SK-N-SH treated with all-trans-retinoic acid at 6 μM for 48 hours (cell line): ENCODE measurements at regions not wholly inside any gene's neighbourhood (a gene's known extent, or its start where the extent isn't known, plus 50 kb on each side); places are given as distances from the start of the nearest gene placed in this dataset.

ENCODE experiments used
- ATAC-seq: fragments of 200-7000 bp; cut with Tn5 transposase; 3 replicates; pipeline ENCODE4 v1.9.1; 2020; ENCODE audit warnings: mild to moderate bottlenecking, moderate library complexity
- ARNTL ChIP-seq: fragments of 450-650 bp; formaldehyde crosslinking; IDR thresholded peaks from 2 replicates; pipeline ENCODE4 v1.5.0; 2020; ENCODE audit warnings: low read depth, mild to moderate bottlenecking, moderate library complexity, borderline replicate concordance
- BACH2 ChIP-seq: fragments of 250-450 bp; sonication (Bioruptor Pico); IDR thresholded peaks from 2 replicates; pipeline ENCODE4 v1.9.0; 2021; ENCODE audit warnings: mild to moderate bottlenecking, borderline replicate concordance
- ESRRG ChIP-seq: fragments of 250-450 bp; sonication (Bioruptor Pico); IDR thresholded peaks from 2 replicates; pipeline ENCODE4 v1.6.1; 2021; ENCODE audit warnings: mild to moderate bottlenecking
- GLIS3 ChIP-seq: fragments of 250-450 bp; sonication (Bioruptor Pico); IDR thresholded peaks from 2 replicates; pipeline ENCODE4 v1.5.0; 2020; ENCODE audit warnings: mild to moderate bottlenecking, moderate library complexity
- OSR1 ChIP-seq: fragments of 250-450 bp; sonication (Bioruptor Pico); IDR thresholded peaks from 2 replicates; pipeline ENCODE4 v1.8.0; 2022; ENCODE audit warnings: moderate library complexity, mild to moderate bottlenecking, inconsistent platforms
- PPARA ChIP-seq: fragments of 250-450 bp; sonication (Bioruptor Pico); IDR thresholded peaks from 2 replicates; pipeline ENCODE4 v1.5.0; 2020; ENCODE audit warnings: mild to moderate bottlenecking, borderline replicate concordance
- RARB ChIP-seq: fragments of 250-450 bp; sonication (Bioruptor Pico); IDR thresholded peaks from 2 replicates; pipeline ENCODE4 v1.8.0; 2021; ENCODE audit warnings: mild to moderate bottlenecking, moderate library complexity
- TCF4 ChIP-seq: fragments of 250-450 bp; sonication (Bioruptor Pico); IDR thresholded peaks from 2 replicates; pipeline ENCODE4 v1.8.0; 2021; ENCODE audit warnings: mild to moderate bottlenecking, moderate library complexity, borderline replicate concordance
- TOX ChIP-seq: fragments of 250-450 bp; sonication (Bioruptor Pico); IDR thresholded peaks from 2 replicates; pipeline ENCODE4 v1.8.0; 2021; ENCODE audit warnings: mild to moderate bottlenecking, moderate library complexity, borderline replicate concordance
- ZC3H10 ChIP-seq: fragments of 250-450 bp; sonication (Bioruptor Pico); IDR thresholded peaks from 2 replicates; pipeline ENCODE4 v1.5.1; 2021; ENCODE audit warnings: mild to moderate bottlenecking, moderate library complexity
- ZFP3 ChIP-seq: fragments of 250-450 bp; sonication (Bioruptor Pico); IDR thresholded peaks from 2 replicates; pipeline ENCODE4 v1.5.0; 2020; ENCODE audit warnings: mild to moderate bottlenecking, moderate library complexity
- ZFP30 ChIP-seq: fragments of 450-650 bp; formaldehyde crosslinking; IDR thresholded peaks from 2 replicates; pipeline ENCODE4 v1.5.0; 2022; ENCODE audit warnings: mild to moderate bottlenecking, moderate library complexity
- ZNF70 ChIP-seq: fragments of 450-650 bp; formaldehyde crosslinking; IDR thresholded peaks from 2 replicates; pipeline ENCODE4 v1.5.0; 2020; ENCODE audit warnings: mild to moderate bottlenecking, moderate library complexity
- ZNF8 ChIP-seq: fragments of 450-650 bp; formaldehyde crosslinking; IDR thresholded peaks from 2 replicates; pipeline ENCODE4 v1.5.0; 2020; ENCODE audit warnings: mild to moderate bottlenecking, moderate library complexity
- TF ChIP-seq, protein P1 (sequence below): fragments of 250-450 bp; sonication (Bioruptor Pico); IDR thresholded peaks from 2 replicates; pipeline ENCODE4 v1.8.0; 2021; ENCODE audit warnings: low read depth, mild to moderate bottlenecking, moderate library complexity, borderline replicate concordance
- TF ChIP-seq, protein P2 (sequence below): fragments of 250-450 bp; sonication (Bioruptor Pico); IDR thresholded peaks from 2 replicates; pipeline ENCODE4 v1.5.1; 2021; ENCODE audit warnings: mild to moderate bottlenecking, moderate library complexity
- TF ChIP-seq, protein P3 (sequence below): fragments of 250-450 bp; sonication (Bioruptor Pico); IDR thresholded peaks from 2 replicates; pipeline ENCODE4 v1.8.0; 2020; ENCODE audit warnings: mild to moderate bottlenecking, moderate library complexity, borderline replicate concordance
- TF ChIP-seq, protein P4 (sequence below): fragments of 250-450 bp; sonication (Bioruptor Pico); IDR thresholded peaks from 2 replicates; pipeline ENCODE4 v1.5.1; 2020; ENCODE audit warnings: low read depth, mild to moderate bottlenecking, moderate library complexity

DNA sequence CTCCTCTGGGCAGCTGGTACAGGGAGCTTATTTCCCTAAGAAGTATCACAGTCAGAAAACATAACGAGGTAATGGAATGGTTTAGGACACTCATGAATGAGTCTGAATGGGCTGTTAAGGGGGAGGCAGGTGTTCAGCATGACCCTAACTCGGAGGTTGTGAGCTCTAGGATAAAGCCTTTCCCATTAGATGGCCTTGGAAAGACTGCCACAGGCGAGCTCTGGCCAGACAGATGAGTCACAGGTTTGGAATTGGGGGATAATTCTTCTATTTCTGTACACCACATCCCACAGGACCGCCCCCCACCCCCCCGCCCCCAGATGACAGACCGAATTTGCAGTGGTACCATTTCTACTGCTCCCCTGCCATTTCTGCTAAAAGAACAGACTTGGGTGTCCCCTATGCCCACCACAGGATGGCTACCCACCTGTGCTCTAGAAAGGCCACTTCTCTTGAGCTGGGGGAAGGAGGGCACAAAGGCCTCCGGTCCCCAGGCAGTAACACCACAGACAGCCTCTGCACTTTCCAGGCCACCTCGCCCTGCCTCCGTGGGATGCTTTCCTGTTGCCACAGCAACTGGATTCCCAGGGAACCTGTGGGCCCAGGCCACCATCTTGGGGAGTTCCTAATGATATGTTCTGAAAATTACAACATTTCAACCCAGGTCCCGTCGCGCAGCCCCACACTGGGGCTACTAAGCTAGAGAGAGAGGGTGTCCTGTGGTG lies 76.7 kb downstream of the TRIM29 start:
- ATAC-seq, result no peak
- TF ChIP-seq ZFP30 (CRISPR knock-in tag) (no peak), ARNTL (CRISPR knock-in tag) (no peak), TCF4 (no peak), PPARA (no peak), ZC3H10 (no peak), ZFP3 (CRISPR knock-in tag) (no peak), TOX (CRISPR knock-in tag) (no peak), ZNF8 (CRISPR knock-in tag) (no peak)
- TF ChIP-seq, protein P1, sequence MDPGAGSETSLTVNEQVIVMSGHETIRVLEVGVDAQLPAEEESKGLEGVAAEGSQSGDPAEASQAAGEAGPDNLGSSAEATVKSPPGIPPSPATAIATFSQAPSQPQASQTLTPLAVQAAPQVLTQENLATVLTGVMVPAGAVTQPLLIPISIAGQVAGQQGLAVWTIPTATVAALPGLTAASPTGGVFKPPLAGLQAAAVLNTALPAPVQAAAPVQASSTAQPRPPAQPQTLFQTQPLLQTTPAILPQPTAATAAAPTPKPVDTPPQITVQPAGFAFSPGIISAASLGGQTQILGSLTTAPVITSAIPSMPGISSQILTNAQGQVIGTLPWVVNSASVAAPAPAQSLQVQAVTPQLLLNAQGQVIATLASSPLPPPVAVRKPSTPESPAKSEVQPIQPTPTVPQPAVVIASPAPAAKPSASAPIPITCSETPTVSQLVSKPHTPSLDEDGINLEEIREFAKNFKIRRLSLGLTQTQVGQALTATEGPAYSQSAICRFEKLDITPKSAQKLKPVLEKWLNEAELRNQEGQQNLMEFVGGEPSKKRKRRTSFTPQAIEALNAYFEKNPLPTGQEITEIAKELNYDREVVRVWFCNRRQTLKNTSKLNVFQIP (CRISPR knock-in tag), result no peak

DNA sequence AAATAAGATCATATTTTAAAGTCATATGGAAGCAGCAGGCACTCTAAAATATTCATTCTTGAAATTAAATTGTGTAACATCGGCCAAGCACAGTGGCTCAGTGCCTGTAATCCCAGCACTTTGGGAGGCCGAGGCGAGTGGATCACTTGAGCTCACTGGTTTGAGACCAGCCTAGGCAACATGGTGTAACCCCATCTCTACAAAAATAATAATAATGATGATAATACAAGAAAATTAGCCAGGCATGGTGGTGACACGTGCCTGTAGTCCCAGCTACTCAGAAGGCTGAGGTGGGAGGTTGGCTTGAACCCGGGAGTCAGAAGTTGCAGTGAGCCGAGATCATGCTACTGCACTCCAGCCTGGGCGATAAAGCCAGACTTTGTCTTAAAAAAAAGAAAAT lies 77.4 kb downstream of the TRIM29 start:
- TF ChIP-seq ZFP3 (CRISPR knock-in tag), result no peak
- TF ChIP-seq, protein P1 (CRISPR knock-in tag), result no peak
- no peak for TF ChIP-seq GLIS3 (CRISPR knock-in tag)
- TF ChIP-seq, protein P2, sequence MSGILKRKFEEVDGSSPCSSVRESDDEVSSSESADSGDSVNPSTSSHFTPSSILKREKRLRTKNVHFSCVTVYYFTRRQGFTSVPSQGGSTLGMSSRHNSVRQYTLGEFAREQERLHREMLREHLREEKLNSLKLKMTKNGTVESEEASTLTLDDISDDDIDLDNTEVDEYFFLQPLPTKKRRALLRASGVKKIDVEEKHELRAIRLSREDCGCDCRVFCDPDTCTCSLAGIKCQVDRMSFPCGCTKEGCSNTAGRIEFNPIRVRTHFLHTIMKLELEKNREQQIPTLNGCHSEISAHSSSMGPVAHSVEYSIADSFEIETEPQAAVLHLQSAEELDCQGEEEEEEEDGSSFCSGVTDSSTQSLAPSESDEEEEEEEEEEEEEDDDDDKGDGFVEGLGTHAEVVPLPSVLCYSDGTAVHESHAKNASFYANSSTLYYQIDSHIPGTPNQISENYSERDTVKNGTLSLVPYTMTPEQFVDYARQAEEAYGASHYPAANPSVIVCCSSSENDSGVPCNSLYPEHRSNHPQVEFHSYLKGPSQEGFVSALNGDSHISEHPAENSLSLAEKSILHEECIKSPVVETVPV (CRISPR knock-in tag), result no peak
- TF ChIP-seq ZNF70 (CRISPR knock-in tag), result no peak
- TF ChIP-seq, protein P3, sequence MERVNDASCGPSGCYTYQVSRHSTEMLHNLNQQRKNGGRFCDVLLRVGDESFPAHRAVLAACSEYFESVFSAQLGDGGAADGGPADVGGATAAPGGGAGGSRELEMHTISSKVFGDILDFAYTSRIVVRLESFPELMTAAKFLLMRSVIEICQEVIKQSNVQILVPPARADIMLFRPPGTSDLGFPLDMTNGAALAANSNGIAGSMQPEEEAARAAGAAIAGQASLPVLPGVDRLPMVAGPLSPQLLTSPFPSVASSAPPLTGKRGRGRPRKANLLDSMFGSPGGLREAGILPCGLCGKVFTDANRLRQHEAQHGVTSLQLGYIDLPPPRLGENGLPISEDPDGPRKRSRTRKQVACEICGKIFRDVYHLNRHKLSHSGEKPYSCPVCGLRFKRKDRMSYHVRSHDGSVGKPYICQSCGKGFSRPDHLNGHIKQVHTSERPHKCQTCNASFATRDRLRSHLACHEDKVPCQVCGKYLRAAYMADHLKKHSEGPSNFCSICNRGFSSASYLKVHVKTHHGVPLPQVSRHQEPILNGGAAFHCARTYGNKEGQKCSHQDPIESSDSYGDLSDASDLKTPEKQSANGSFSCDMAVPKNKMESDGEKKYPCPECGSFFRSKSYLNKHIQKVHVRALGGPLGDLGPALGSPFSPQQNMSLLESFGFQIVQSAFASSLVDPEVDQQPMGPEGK (CRISPR knock-in tag), result no peak
- TF ChIP-seq RARB (CRISPR knock-in tag), result no peak
- TF ChIP-seq ZNF8 (CRISPR knock-in tag), result no peak
- ATAC-seq, result no peak

DNA sequence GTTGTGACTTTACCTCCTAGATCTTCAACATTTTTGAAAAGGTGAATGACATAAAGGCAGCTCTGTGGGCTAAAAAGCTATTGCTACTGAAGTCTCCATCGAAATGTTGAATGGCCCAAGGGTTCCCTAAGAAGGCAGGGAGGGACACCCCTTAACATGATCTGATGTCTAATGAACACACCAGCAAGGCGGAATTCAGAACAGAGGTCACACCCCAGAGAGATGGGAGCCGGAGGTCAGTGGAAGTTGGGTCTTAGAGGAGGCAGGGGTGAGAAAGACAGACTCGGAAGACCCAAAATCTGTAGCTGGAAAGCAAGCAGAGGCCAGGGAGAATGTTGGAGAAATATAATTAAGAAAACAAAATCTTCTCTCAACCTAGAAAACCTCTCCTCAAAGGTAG lies 79.0 kb downstream of the TRIM29 start:
- TF ChIP-seq BACH2 (CRISPR knock-in tag) (no peak), TOX (CRISPR knock-in tag) (no peak), OSR1 (no peak), ESRRG (CRISPR knock-in tag) (no peak), ZFP30 (CRISPR knock-in tag) (no peak), PPARA (no peak), RARB (CRISPR knock-in tag) (no peak), GLIS3 (CRISPR knock-in tag) (no peak)
- TF ChIP-seq, protein P4, sequence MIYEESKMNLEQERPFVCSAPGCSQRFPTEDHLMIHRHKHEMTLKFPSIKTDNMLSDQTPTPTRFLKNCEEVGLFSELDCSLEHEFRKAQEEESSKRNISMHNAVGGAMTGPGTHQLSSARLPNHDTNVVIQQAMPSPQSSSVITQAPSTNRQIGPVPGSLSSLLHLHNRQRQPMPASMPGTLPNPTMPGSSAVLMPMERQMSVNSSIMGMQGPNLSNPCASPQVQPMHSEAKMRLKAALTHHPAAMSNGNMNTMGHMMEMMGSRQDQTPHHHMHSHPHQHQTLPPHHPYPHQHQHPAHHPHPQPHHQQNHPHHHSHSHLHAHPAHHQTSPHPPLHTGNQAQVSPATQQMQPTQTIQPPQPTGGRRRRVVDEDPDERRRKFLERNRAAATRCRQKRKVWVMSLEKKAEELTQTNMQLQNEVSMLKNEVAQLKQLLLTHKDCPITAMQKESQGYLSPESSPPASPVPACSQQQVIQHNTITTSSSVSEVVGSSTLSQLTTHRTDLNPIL, result no peak
- no peak for ATAC-seq

DNA sequence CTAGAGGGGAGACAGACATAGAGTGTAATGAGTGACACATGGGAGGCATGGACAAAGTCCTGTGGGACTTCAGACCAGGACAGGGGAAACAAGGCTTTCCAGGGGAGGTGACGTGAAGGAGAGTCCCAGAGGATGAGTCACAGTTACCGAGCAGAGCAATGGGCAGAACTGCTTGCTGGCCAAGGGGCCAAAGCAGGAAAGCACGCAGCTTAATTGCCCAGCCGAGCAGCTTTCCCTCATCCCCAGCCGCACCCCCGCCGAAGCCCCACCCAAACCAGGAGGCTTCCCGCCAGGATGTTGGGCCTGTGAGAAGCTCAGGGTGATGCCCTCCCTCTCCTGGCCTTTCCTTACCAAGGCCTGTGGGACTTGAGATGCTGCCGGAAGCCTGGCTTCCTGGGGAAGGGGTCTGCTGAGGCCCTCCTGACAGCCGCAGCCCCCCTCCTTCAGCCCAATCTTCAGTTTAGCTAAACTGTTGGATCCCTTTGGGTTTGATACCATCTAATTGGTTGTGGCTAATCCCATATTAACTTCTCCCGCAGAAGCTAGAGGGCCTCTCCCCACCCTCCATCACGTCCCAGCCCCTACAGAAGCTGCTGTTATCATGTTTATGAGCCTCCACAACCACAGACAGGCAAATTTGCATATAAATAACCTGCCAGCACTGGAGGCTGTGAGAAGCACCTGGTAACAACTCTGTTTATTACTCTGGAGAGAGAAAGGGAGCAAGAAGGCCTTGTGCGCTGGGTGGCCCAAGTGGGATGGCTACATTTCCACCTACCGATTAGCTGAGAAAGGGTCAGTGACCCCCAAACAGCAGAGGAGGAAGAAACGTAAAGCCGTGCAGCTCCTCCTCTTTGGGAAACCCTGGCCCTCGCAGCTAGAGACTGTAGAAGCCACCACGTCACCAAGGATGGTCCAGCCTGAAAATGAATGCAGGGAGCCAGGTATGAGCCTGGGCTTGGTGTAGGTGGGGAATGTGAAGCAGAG lies 80.0 kb downstream of the TRIM29 start:
- no peak for ATAC-seq
- no peak for TF ChIP-seq TCF4
- TF ChIP-seq RARB (CRISPR knock-in tag), result no peak
